Astrocyte (in vitro differentiated cells and primary cell): ENCODE measurements at regions not wholly inside any gene's neighbourhood (a gene's known extent, or its start where the extent isn't known, plus 50 kb on each side); places are given as distances from the start of the nearest gene placed in this dataset.

Experiments used
- EZH2 ChIP-seq: IDR thresholded peaks from 2 replicates; pipeline ENCODE4 v1.6.1; 2012; ENCODE audit warnings: mild to moderate bottlenecking, low read length, inconsistent platforms; ENCODE audit not compliant: insufficient read depth
- TF ChIP-seq, protein P1 (sequence below): IDR thresholded peaks from 2 replicates; pipeline ENCODE4 v1.5.1; 2011; ENCODE audit warnings: low read depth, mild to moderate bottlenecking, inconsistent platforms, low read length, moderate library complexity; ENCODE audit not compliant: insufficient read depth

DNA sequence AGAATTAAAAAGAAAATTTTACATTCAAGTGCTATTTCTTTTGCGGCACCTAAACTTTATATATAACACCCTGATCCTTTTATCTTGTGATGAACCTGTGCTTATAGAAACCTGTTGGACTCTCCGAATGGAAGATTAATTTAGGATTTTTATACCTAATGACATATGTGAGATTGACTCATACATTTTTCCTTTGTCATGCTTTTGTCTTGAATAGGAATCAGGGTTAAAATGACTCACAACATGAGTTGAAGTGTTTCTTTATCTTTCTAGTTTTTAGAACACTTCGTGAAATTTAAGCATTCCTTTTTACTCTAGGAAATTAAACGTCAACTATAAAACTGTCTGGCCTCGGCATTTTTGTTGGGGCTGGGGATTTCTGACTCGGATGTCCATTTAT, 378.9 kb downstream of the PCDH20 start:
- no peak for TF ChIP-seq EZH2
- TF ChIP-seq, protein P1, sequence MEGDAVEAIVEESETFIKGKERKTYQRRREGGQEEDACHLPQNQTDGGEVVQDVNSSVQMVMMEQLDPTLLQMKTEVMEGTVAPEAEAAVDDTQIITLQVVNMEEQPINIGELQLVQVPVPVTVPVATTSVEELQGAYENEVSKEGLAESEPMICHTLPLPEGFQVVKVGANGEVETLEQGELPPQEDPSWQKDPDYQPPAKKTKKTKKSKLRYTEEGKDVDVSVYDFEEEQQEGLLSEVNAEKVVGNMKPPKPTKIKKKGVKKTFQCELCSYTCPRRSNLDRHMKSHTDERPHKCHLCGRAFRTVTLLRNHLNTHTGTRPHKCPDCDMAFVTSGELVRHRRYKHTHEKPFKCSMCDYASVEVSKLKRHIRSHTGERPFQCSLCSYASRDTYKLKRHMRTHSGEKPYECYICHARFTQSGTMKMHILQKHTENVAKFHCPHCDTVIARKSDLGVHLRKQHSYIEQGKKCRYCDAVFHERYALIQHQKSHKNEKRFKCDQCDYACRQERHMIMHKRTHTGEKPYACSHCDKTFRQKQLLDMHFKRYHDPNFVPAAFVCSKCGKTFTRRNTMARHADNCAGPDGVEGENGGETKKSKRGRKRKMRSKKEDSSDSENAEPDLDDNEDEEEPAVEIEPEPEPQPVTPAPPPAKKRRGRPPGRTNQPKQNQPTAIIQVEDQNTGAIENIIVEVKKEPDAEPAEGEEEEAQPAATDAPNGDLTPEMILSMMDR = no peak
